Peyer's patch (tissue), 4 donors: ENCODE measurements at regions not wholly inside any gene's neighbourhood (a gene's known extent, or its start where the extent isn't known, plus 50 kb on each side); places are given as distances from the start of the nearest gene placed in this dataset.
"Not testable (repeated sequence)": the region's sequence is repeated elsewhere in the genome, so short reads cannot be mapped to it uniquely, and the experiment has no call there.

ENCODE experiments used
- DNase-seq, 3 donors: peaks; one replicate each; pipeline ENCODE4 v3.0.0-alpha.2; 2017 to 2019
- H3K27ac ChIP-seq, 4 donors: fragments of 200-600 bp; sonication (generic); one replicate each; pipeline ENCODE4 v1.5.1; 2016 to 2019
- H3K27me3 ChIP-seq, 2 donors: fragments of 200-600 bp; sonication (generic); one replicate each; pipeline ENCODE4 v1.5.1; 2019
- H3K36me3 ChIP-seq, 3 donors: fragments of 200-600 bp; sonication (generic); one replicate each; pipeline ENCODE4 v1.5.1; 2016 to 2019
- H3K4me1 ChIP-seq, 4 donors: fragments of 200-600 bp; sonication (generic); one replicate each; pipeline ENCODE4 v1.5.1; 2016 to 2019
- H3K4me3 ChIP-seq, 4 donors: fragments of 200-600 bp; sonication (generic); 1 replicate in 3 of 4; 2 replicates in 1 of 4; pipeline ENCODE4 v1.5.1; 2016 to 2019; ENCODE audit warnings: mild to moderate bottlenecking in 1 of 4
- H3K9me3 ChIP-seq, 4 donors: fragments of 200-600 bp; sonication (generic); one replicate each; pipeline ENCODE4 v1.5.1; 2016 to 2019; ENCODE audit warnings: mild to moderate bottlenecking in 1 of 4
- POLR2A ChIP-seq, 2 donors: fragments of 450-650 bp; IDR thresholded peaks; one replicate each; pipeline ENCODE4 v1.5.1; 2017; ENCODE audit warnings: antibody characterized with exemption in 2 of 2, mild to moderate bottlenecking in 2 of 2, moderate library complexity in 2 of 2
- TF ChIP-seq, protein P1 (sequence below), 6 experiments: fragments of 450-650 bp in 4 of 6; fragments of 200-600 bp in 2 of 6; sonication (generic) in 1 of 6; IDR thresholded peaks; one replicate each; pipeline ENCODE4 v1.5.1; 2017 to 2019; ENCODE audit warnings: antibody characterized with exemption in 6 of 6, mild to moderate bottlenecking in 3 of 6, moderate library complexity in 1 of 6

DNA sequence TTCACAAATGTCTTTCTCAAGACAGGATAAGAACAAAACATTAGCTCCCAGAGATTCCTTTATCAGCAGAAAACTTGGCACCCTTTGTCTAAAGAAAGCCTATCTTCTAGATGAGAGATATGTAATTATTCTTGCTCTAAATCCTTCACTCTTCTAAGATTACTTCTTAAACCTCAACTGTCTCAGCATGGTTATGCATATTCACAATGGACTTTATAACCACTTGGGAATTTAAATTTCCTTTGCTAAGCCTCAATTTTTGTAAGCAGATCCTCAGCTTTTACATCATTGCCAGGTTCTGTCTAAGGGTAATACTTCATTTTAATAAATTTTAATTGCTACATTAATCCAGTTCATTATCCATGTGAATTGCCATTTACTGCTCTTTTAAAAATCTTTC is 433.6 kb upstream of the DDI1 start:
- TF ChIP-seq, protein P1, sequence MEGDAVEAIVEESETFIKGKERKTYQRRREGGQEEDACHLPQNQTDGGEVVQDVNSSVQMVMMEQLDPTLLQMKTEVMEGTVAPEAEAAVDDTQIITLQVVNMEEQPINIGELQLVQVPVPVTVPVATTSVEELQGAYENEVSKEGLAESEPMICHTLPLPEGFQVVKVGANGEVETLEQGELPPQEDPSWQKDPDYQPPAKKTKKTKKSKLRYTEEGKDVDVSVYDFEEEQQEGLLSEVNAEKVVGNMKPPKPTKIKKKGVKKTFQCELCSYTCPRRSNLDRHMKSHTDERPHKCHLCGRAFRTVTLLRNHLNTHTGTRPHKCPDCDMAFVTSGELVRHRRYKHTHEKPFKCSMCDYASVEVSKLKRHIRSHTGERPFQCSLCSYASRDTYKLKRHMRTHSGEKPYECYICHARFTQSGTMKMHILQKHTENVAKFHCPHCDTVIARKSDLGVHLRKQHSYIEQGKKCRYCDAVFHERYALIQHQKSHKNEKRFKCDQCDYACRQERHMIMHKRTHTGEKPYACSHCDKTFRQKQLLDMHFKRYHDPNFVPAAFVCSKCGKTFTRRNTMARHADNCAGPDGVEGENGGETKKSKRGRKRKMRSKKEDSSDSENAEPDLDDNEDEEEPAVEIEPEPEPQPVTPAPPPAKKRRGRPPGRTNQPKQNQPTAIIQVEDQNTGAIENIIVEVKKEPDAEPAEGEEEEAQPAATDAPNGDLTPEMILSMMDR (IDR thresholded peaks at IDR 0.05) = no peak
- TF ChIP-seq POLR2A (IDR thresholded peaks at IDR 0.05) = no peak
- H3K36me3 ChIP-seq = no peaks in the 10 kb centered on the region
- no peak overlapping the region for H3K4me3 ChIP-seq

DNA sequence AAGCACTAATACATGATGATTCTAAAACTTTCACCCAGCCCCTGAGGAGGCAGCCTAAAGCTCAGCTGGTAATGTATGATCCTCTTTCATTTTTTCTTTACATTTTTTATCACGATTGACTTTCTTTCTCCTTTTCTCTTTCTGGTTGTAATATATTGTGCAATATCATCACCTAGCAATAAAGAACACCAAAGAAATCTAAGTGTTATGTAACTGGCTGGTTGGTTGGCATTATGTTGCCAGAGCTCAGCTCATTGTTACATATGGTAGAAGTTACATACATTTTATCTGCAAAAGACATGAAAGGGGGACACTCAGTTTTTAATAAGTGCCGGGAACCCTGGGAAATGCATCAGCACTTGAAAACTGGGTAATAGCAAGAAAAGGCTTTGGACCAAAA is 432.1 kb upstream of the DDI1 start:
- TF ChIP-seq POLR2A (IDR thresholded peaks at IDR 0.05) = no peak
- TF ChIP-seq, protein P1 (IDR thresholded peaks at IDR 0.05) = no peak
- H3K27me3 ChIP-seq = no peaks in the 10 kb centered on the region
- H3K27ac ChIP-seq = no peak overlapping the region
- H3K36me3 ChIP-seq = no peaks in the 10 kb centered on the region
- no peaks in the 10 kb centered on the region for H3K4me1 ChIP-seq
- H3K4me3 ChIP-seq = no peak overlapping the region
- no peak for DNase-seq
- H3K9me3 ChIP-seq = no peaks in the 10 kb centered on the region

More for the DNA sequence above, 433.6 kb upstream of the DDI1 start:
- Histone ChIP-seq H3K4me1 (no peaks in the 10 kb centered on the region), H3K9me3 (no peaks in the 10 kb centered on the region), H3K27me3 (no peaks in the 10 kb centered on the region), H3K27ac (no peak overlapping the region)
- DNase-seq = no peak

DNA sequence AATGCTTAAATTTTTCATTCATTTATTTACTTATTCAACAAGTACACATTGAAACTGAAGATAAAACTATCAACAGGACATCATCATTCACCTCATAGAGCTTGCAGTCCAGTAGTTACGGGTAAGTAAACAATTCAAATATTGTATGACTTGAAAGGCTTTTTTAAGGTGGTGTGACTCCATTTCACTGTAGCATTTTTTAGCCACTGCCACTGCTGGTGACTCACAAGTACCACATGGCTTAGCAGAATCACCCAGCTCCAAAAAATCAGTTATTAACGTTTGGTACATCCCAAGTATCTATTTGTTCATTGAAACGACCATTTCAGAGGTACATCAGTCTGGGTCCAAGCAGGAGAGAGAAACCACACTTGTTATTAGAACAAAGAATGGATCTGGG is 427.9 kb upstream of the DDI1 start:
- TF ChIP-seq POLR2A (IDR thresholded peaks at IDR 0.05) = no peak
- TF ChIP-seq, protein P1 (IDR thresholded peaks at IDR 0.05) = no peak
- Histone ChIP-seq H3K36me3 (no peaks in the 10 kb centered on the region), H3K9me3 (no peaks in the 10 kb centered on the region), H3K27ac (no peak overlapping the region), H3K4me3 (no peak overlapping the region), H3K27me3 (no peaks in the 10 kb centered on the region), H3K4me1 (no peaks in the 10 kb centered on the region)
- no peak for DNase-seq

DNA sequence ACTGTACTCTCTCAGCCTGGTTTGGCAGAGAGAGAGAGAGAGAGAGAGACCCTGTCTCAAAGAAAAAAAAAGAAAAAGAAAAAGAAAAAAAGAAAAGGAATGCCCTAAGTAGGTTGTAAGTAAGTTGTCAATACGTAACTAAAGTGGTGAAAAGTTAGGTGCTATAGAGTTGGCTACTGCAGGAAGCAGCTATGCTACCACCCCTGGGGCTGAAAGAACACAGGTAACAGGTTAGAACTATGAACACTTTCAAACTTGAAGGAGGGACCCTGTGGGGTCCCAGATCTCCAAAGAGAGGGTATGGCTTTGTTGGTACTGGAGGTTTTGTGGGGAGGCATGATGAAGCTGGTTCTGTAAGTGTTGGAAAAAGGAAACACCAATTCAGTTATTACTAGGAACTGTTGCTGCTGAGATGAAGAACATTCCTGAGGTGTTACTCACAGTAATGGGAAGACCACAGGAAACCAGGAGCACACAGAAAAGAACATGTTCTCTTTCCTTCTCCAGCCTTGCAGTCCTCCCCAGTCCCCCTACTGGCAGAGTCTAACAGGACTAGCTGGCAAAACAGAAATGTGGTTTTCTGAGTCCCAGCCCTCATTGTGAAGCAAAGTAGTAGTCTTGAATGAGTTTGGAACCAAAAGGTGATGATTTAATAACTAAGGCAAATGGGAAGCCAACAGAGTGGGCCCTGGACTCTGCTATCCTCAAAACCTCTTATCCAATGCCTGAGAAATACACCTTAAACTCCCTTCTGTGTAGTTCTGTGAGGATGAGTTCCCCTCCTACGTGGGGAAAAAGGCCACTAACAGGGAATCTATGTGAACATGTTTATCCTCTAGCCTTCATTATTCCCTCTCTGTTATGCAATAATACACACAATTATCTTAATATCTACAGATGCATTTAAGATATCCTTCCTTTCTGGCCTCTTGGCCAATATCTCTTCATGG is 427.0 kb upstream of the DDI1 start:
- Histone ChIP-seq H3K27me3 (no peaks in the 10 kb centered on the region), H3K9me3 (no peaks in the 10 kb centered on the region), H3K4me3 (no peak overlapping the region), H3K36me3 (no peaks in the 10 kb centered on the region), H3K27ac (no peak overlapping the region), H3K4me1 (no peaks in the 10 kb centered on the region)
- no peak for TF ChIP-seq POLR2A (IDR thresholded peaks at IDR 0.05)
- TF ChIP-seq, protein P1 (IDR thresholded peaks at IDR 0.05) = no peak
- no peak for DNase-seq

DNA sequence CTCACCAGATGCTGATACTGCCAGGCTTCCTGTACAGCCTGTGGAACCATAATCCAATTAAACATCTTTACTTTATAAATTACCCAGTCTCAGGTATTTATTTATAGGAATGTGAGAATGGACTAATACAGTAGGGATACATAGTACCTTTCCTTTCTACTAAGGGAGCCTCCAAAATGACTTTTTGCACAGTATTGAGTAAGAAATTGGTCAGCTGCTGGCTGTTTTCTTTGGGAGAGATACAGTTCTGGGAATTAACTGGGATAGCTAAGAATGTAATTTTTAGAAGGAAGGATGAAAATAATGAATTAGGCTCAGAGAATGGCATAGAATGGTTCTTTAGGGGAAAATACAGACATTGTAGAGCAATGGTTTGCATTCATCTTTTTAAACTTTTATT is 426.0 kb upstream of the DDI1 start:
- no peaks in the 10 kb centered on the region for H3K4me1 ChIP-seq
- no peak overlapping the region for H3K27ac ChIP-seq
- H3K27me3 ChIP-seq = no peaks in the 10 kb centered on the region
- no peaks in the 10 kb centered on the region for H3K36me3 ChIP-seq
- no peak for DNase-seq
- no peak for TF ChIP-seq POLR2A (IDR thresholded peaks at IDR 0.05)
- TF ChIP-seq, protein P1 (IDR thresholded peaks at IDR 0.05) = no peak
- no peaks in the 10 kb centered on the region for H3K9me3 ChIP-seq
- no peak overlapping the region for H3K4me3 ChIP-seq

DNA sequence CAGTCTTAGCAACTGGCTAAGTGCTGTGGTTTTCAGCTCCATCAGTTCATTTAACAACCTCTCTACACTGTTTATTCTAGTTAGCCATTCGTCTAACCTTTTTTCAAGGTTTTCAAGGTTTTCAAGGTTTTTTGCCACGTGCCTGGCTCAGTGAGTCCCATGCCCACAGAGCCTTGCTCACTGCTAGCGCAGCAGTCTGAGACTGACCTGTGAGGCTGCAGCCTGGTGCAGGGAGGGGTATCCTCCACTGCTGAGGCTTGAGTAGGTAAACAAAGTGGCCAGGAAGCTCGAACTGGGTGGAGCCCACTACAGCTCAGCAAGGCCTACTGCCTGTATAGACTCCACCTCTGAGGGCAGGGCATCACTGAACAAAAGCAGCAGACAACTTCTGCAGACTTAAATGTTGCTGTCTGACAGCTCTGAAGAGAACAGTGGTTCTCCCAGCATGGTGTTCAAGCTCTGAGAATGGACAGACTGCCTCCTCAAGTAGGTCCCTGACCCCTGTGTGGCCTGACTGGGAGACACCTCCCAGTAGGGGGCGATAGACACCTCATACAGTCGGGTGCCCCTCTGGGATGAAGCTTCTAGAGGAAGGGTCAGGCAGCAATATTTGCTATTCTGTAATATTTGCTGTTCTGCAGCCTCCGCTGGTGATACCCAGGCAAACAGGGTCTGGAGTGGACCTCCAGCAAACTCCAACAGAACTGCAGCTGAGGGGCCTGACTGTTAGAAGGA is 424.7 kb upstream of the DDI1 start:
- H3K4me1 ChIP-seq, H3K4me3 ChIP-seq, H3K27me3 ChIP-seq, H3K9me3 ChIP-seq, H3K36me3 ChIP-seq, H3K27ac ChIP-seq, DNase-seq: not testable (repeated sequence)

DNA sequence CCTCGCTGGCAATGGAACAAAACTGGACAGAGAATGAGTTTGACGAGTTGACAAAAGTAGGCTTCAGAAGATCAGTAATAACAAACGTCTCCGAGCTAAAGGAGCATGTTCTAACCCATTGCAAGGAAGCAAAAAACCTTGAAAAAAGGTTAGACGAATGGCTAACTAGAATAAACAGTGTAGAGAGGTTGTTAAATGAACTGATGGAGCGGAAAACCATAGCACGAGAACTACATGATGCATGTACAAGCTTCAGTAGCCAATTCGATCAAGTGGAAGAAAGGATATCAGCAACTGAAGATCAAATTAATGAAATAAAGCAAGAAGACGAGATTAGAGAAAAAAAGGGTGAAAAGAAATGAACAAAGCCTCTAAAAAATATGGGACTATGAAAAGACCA is 424.0 kb upstream of the DDI1 start:
- not testable (repeated sequence) for H3K4me3 ChIP-seq, H3K36me3 ChIP-seq, H3K27me3 ChIP-seq, H3K4me1 ChIP-seq, H3K9me3 ChIP-seq, H3K27ac ChIP-seq, DNase-seq

DNA sequence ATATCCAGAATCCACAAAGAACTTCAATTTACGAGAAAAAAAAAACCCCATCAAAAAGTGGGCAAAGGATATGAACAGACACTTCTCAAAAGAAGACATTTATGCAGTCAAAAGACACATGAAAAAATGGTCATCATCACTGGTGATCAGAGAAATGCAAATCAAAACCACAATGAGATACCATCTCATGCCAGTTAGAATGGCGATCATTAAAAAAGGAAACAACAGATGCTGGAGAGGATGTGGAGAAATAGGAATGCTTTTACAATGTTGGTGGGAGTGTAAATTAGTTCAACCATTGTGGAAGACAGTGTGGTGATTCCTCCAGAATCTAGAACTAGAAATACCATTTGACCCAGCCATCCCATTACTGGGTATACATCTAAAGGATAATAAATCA is 419.9 kb upstream of the DDI1 start:
- not testable (repeated sequence) for DNase-seq, H3K27me3 ChIP-seq

More for the DNA sequence above, 419.9 kb upstream of the DDI1 start:
- not testable (repeated sequence) for H3K4me1 ChIP-seq, H3K4me3 ChIP-seq, H3K9me3 ChIP-seq, H3K36me3 ChIP-seq, H3K27ac ChIP-seq
